ENCODE measurements at regions not wholly inside any gene's neighbourhood (a gene's known extent, or its start where the extent isn't known, plus 50 kb on each side); places are given as distances from the start of the nearest gene placed in this dataset.

GRCh38 chr17:54353789-54354525 is 531.2 kb downstream of the KIF2B start:
- TF ChIP-seq, protein P1, sequence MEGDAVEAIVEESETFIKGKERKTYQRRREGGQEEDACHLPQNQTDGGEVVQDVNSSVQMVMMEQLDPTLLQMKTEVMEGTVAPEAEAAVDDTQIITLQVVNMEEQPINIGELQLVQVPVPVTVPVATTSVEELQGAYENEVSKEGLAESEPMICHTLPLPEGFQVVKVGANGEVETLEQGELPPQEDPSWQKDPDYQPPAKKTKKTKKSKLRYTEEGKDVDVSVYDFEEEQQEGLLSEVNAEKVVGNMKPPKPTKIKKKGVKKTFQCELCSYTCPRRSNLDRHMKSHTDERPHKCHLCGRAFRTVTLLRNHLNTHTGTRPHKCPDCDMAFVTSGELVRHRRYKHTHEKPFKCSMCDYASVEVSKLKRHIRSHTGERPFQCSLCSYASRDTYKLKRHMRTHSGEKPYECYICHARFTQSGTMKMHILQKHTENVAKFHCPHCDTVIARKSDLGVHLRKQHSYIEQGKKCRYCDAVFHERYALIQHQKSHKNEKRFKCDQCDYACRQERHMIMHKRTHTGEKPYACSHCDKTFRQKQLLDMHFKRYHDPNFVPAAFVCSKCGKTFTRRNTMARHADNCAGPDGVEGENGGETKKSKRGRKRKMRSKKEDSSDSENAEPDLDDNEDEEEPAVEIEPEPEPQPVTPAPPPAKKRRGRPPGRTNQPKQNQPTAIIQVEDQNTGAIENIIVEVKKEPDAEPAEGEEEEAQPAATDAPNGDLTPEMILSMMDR (IDR thresholded peaks at IDR 0.05), result no peak
- no peak for TF ChIP-seq EZH2 (IDR thresholded peaks at IDR 0.05; ENCODE audit: borderline replicate concordance, insufficient read depth, low read depth, low read length, poor library complexity, severe bottlenecking)
